A549 (cell line): ENCODE measurements at regions not wholly inside any gene's neighbourhood (a gene's known extent, or its start where the extent isn't known, plus 50 kb on each side); places are given as distances from the start of the nearest gene placed in this dataset.
"Not testable (repeated sequence)": the region's sequence is repeated elsewhere in the genome, so short reads cannot be mapped to it uniquely, and the experiment has no call there.

ENCODE experiments used
- CHD2 ChIP-seq: fragments of 150-350 bp; IDR thresholded peaks from 2 replicates; pipeline ENCODE4 v1.6.1; 2014; ENCODE audit warnings: low read length; ENCODE audit not compliant: partially characterized antibody
- CTCF ChIP-seq: fragments of >200 bp; sonication (Bioruptor Twin); formaldehyde crosslinking; IDR thresholded peaks from 3 replicates; pipeline ENCODE4 v1.5.1; 2016
- FOXS1 ChIP-seq: fragments of 250-450 bp; sonication (Bioruptor Pico); IDR thresholded peaks from 2 replicates; pipeline ENCODE4 v1.5.0; 2020; ENCODE audit warnings: mild to moderate bottlenecking, moderate library complexity
- POLR2A ChIP-seq: IDR thresholded peaks from 2 replicates; pipeline ENCODE4 v1.6.1; 2012; ENCODE audit warnings: mild to moderate bottlenecking, low read length
- RAD21 ChIP-seq, 2 experiments: fragments of >200 bp in 1 of 2; sonication (Bioruptor Twin) in 1 of 2; formaldehyde crosslinking in 1 of 2; IDR thresholded peaks in 1 of 2; conservative IDR thresholded peaks in 1 of 2; 2 replicates in 1 of 2; 3 replicates in 1 of 2; pipeline ENCODE4 v1.6.1; 2012 to 2018; ENCODE audit warnings: inconsistent platforms in 1 of 2
- RFX5 ChIP-seq: fragments of 450-650 bp; IDR thresholded peaks from 2 replicates; pipeline ENCODE4 v1.7.1; 2014; ENCODE audit warnings: antibody characterized with exemption, mild to moderate bottlenecking, moderate library complexity
- RNF2 ChIP-seq: fragments of 200-600 bp; sonication (generic); IDR thresholded peaks from 2 replicates; pipeline ENCODE4 v1.6.1; 2016; ENCODE audit warnings: low read depth, mild to moderate bottlenecking, antibody characterized with exemption, moderate library complexity, borderline replicate concordance

- not testable (repeated sequence) for TF ChIP-seq FOXS1 (CRISPR knock-in tag); RAD21 (conservative IDR thresholded peaks at IDR 0.05 in 1 of 2, IDR thresholded peaks at IDR 0.05 in 1 of 2); POLR2A; RNF2; CTCF; RFX5; CHD2
Observed at GRCh38 chr3:96606865-96607264, 207.5 kb upstream of the EPHA6 start.
